GM12878 (cell line): ENCODE measurements at regions not wholly inside any gene's neighbourhood (a gene's known extent, or its start where the extent isn't known, plus 50 kb on each side); places are given as distances from the start of the nearest gene placed in this dataset.

Source experiments
- BACH1 ChIP-seq: fragments of 450-650 bp; IDR thresholded peaks from 2 replicates; pipeline ENCODE4 v1.6.1; 2017; ENCODE audit warnings: mild to moderate bottlenecking, borderline replicate concordance
- BHLHE40 ChIP-seq, 2 experiments: fragments of 450-650 bp in 1 of 2; IDR thresholded peaks; 2 replicates each; pipeline ENCODE4 v1.6.1; 2011 to 2017; ENCODE audit warnings: low read depth in 2 of 2, borderline replicate concordance in 1 of 2, improper control_type of control experiment in 1 of 2, low read length in 1 of 2, mild to moderate bottlenecking in 1 of 2
- BMI1 ChIP-seq: fragments of 450-650 bp; IDR thresholded peaks from 2 replicates; pipeline ENCODE4 v1.6.1; 2016; ENCODE audit warnings: mild to moderate bottlenecking, moderate library complexity, borderline replicate concordance
- CEBPZ ChIP-seq: fragments of 150-350 bp; IDR thresholded peaks from 2 replicates; pipeline ENCODE4 v1.6.1; 2016; ENCODE audit warnings: low read depth, low read length
- CHD4 ChIP-seq: fragments of 200-600 bp; sonication (generic); IDR thresholded peaks from 2 replicates; pipeline ENCODE4 v1.6.1; 2016; ENCODE audit warnings: mild to moderate bottlenecking
- EZH2 ChIP-seq: IDR thresholded peaks from 2 replicates; pipeline ENCODE4 v1.6.1; 2012; ENCODE audit warnings: low read depth, mild to moderate bottlenecking, control low read depth, inconsistent platforms, low read length, borderline replicate concordance; ENCODE audit not compliant: control insufficient read depth
- FOS ChIP-seq: IDR thresholded peaks from 3 replicates; pipeline ENCODE4 v1.6.1; 2011; ENCODE audit warnings: borderline replicate concordance; ENCODE audit not compliant: insufficient read length; ENCODE audit errors: extremely low read depth
- GATAD2B ChIP-seq: fragments of 450-650 bp; conservative IDR thresholded peaks from 2 replicates; pipeline ENCODE4 v1.6.1; 2017; ENCODE audit warnings: low read depth, mild to moderate bottlenecking, moderate library complexity
- HDGF ChIP-seq: fragments of 450-650 bp; IDR thresholded peaks from 2 replicates; pipeline ENCODE4 v1.6.1; 2016; ENCODE audit warnings: antibody characterized with exemption
- HSF1 ChIP-seq: fragments of 150-350 bp; IDR thresholded peaks from 2 replicates; pipeline ENCODE4 v1.6.1; 2014; ENCODE audit warnings: mild to moderate bottlenecking, low read depth, low read length
- IKZF2 ChIP-seq, 2 experiments: fragments of 450-650 bp; IDR thresholded peaks; 2 replicates each; pipeline ENCODE4 v1.6.1; 2017; ENCODE audit warnings: mild to moderate bottlenecking in 2 of 2, moderate library complexity in 2 of 2
- IRF4 ChIP-seq: IDR thresholded peaks from 2 replicates; pipeline ENCODE4 v1.6.1; 2011; ENCODE audit warnings: low read depth, low read length
- JUNB ChIP-seq: IDR thresholded peaks from 2 replicates; pipeline ENCODE4 v1.6.1; 2016; ENCODE audit warnings: antibody characterized with exemption, mild to moderate bottlenecking
- LARP7 ChIP-seq: fragments of 450-650 bp; IDR thresholded peaks from 2 replicates; pipeline ENCODE4 v1.6.1; 2017; ENCODE audit warnings: mild to moderate bottlenecking
- NBN ChIP-seq: fragments of 450-650 bp; IDR thresholded peaks from 2 replicates; pipeline ENCODE4 v1.6.1; 2016
- NFIC ChIP-seq: IDR thresholded peaks from 2 replicates; pipeline ENCODE4 v1.6.1; 2012; ENCODE audit warnings: low read depth, mild to moderate bottlenecking, inconsistent platforms, low read length, moderate library complexity
- NFXL1 ChIP-seq: fragments of 450-650 bp; IDR thresholded peaks from 2 replicates; pipeline ENCODE4 v1.6.1; 2017; ENCODE audit warnings: antibody characterized with exemption, mild to moderate bottlenecking, borderline replicate concordance
- NKRF ChIP-seq: fragments of 450-650 bp; conservative IDR thresholded peaks from 2 replicates; pipeline ENCODE4 v1.6.1; 2017; ENCODE audit warnings: mild to moderate bottlenecking, moderate library complexity
- NR2F1 ChIP-seq: fragments of 450-650 bp; conservative IDR thresholded peaks from 2 replicates; pipeline ENCODE4 v1.6.1; 2017; ENCODE audit warnings: mild to moderate bottlenecking
- RBBP5 ChIP-seq: fragments of 200-600 bp; sonication (generic); conservative IDR thresholded peaks from 2 replicates; pipeline ENCODE4 v1.6.1; 2016
- SMAD5 ChIP-seq: IDR thresholded peaks from 2 replicates; pipeline ENCODE4 v1.6.1; 2016; ENCODE audit warnings: antibody characterized with exemption, low read depth
- SREBF2 ChIP-seq: IDR thresholded peaks from 2 replicates; pipeline ENCODE4 v1.6.1; 2012; ENCODE audit warnings: mild to moderate bottlenecking, low read length
- YBX1 ChIP-seq: fragments of 450-650 bp; IDR thresholded peaks from 2 replicates; pipeline ENCODE4 v1.6.1; 2016; ENCODE audit warnings: antibody characterized with exemption
- ZBTB4 ChIP-seq: fragments of 450-650 bp; formaldehyde crosslinking; IDR thresholded peaks from 2 replicates; pipeline ENCODE4 v1.4.0; 2022; ENCODE audit warnings: mild to moderate bottlenecking, moderate library complexity

- TF ChIP-seq BACH1 (peak; percentile 80), IRF4 (peak; percentile 100), GATAD2B (peak; percentile 80; the same call in 1 of the 2 replicates), CHD4 (no peak), FOS (peak; percentile 29), BMI1 (peak; percentile 69; the same call in 1 of the 2 replicates), NR2F1 (peak; percentile 98), YBX1 (no peak), NFXL1 (no peak), RBBP5 (no peak), EZH2 (no peak), HDGF (peak; percentile 69; the same call in 1 of the 2 replicates), NBN (peak; percentile 75; the same call in 1 of the 2 replicates), CEBPZ (no peak), SREBF2 (no peak), NFIC (peak; percentile 84), HSF1 (no peak), ZBTB4 (CRISPR knock-in tag) (no peak), LARP7 (no peak; the same call in 1 of the 2 replicates), IKZF2 (IDR thresholded peaks at IDR 0.05) (peak; percentile 92 to 95), JUNB (no peak), SMAD5 (0 out of 2 replicates have a peak, but pooled peaks have one; percentile 28), BHLHE40 (IDR thresholded peaks at IDR 0.05; ENCODE audit: borderline replicate concordance in 1 of 2, low read depth in 2 of 2, low read length in 1 of 2) (peak; percentile 37 to 70; a peak in 3 of 4 replicates), NKRF (no peak)
Measured at GRCh38 chr1:37288900-37289299, 185.5 kb upstream of the ZC3H12A start (continued).
